Tibial nerve (tissue), 4 donors: ENCODE measurements at regions not wholly inside any gene's neighbourhood (a gene's known extent, or its start where the extent isn't known, plus 50 kb on each side); places are given as distances from the start of the nearest gene placed in this dataset.
"Not testable (repeated sequence)": the region's sequence is repeated elsewhere in the genome, so short reads cannot be mapped to it uniquely, and the experiment has no call there.

Experiments
- DNase-seq, 2 donors: peaks; one replicate each; pipeline ENCODE4 v3.0.0-alpha.2; 2019; ENCODE audit warnings: low spot score in 2 of 2
- H3K27ac ChIP-seq, 4 donors: fragments of 200-600 bp; sonication (generic) in 3 of 4; one replicate each; pipeline ENCODE4 v1.5.1; 2017 to 2019; ENCODE audit warnings: mild to moderate bottlenecking in 1 of 4
- H3K27me3 ChIP-seq, 2 donors: fragments of 200-600 bp; sonication (generic) in 1 of 2; one replicate each; pipeline versions ENCODE4 v1.5.1 to v1.6.0; 2017 to 2019
- H3K36me3 ChIP-seq, 3 donors: fragments of 200-600 bp; sonication (generic); one replicate each; pipeline ENCODE4 v1.5.1; 2018 to 2019
- H3K4me1 ChIP-seq, 4 donors: fragments of 200-600 bp; sonication (generic) in 3 of 4; one replicate each; pipeline ENCODE4 v1.5.1; 2017 to 2019
- H3K4me3 ChIP-seq, 4 donors: fragments of 200-600 bp; sonication (generic) in 3 of 4; one replicate each; pipeline ENCODE4 v1.5.1; 2017 to 2019; ENCODE audit warnings: mild to moderate bottlenecking in 1 of 4, moderate library complexity in 1 of 4
- H3K9me3 ChIP-seq, 4 donors: fragments of 200-600 bp; sonication (generic) in 3 of 4; one replicate each; pipeline ENCODE4 v1.5.1; 2017 to 2019
- CTCF ChIP-seq, 5 experiments: fragments of 200-600 bp in 3 of 5; fragments of 450-650 bp in 2 of 5; sonication (generic) in 3 of 5; IDR thresholded peaks; one replicate each; pipeline ENCODE4 v1.5.1; 2016 to 2019; ENCODE audit warnings: antibody characterized with exemption in 5 of 5, mild to moderate bottlenecking in 3 of 5, moderate library complexity in 2 of 5
- EP300 ChIP-seq, 2 donors: sonication (generic); formaldehyde crosslinking; IDR thresholded peaks; one replicate each; pipeline ENCODE4 v1.6.1; 2017; ENCODE audit warnings: antibody characterized with exemption in 2 of 2, mild to moderate bottlenecking in 1 of 2
- POLR2A ChIP-seq, 2 donors: fragments of 450-650 bp; IDR thresholded peaks; one replicate each; pipeline ENCODE4 v1.6.1; 2017; ENCODE audit warnings: antibody characterized with exemption in 2 of 2, mild to moderate bottlenecking in 2 of 2, moderate library complexity in 2 of 2
- WGBS, 2 donors: methylation state at CpG; one replicate each; pipeline ENCODE4 v1.1.5; 2018; 5-methylcytosine and 5-hydroxymethylcytosine counted together

GRCh38 chr2:140076164-140076563 lies 1296.0 kb upstream of the NXPH2 start:
- WGBS, 2 donors = 89% methylated on average over 2 of the region's 2 CpGs
- H3K36me3 ChIP-seq = no peaks in the 10 kb centered on the region
- peaks cover 0 to 4% (median 0%) of the 10 kb centered on the region in 4 donors for H3K9me3 ChIP-seq
- H3K4me3 ChIP-seq = no peak overlapping the region
- H3K4me1 ChIP-seq = no peaks in the 10 kb centered on the region
- no peak for TF ChIP-seq EP300 (IDR thresholded peaks at IDR 0.05)
- no peak for TF ChIP-seq CTCF (IDR thresholded peaks at IDR 0.05)
- no peak for TF ChIP-seq POLR2A (IDR thresholded peaks at IDR 0.05)
- H3K27ac ChIP-seq = no peak overlapping the region
- no peak for DNase-seq
- no peaks in the 10 kb centered on the region for H3K27me3 ChIP-seq

- H3K36me3 ChIP-seq, H3K4me1 ChIP-seq, H3K4me3 ChIP-seq, DNase-seq, H3K27me3 ChIP-seq, H3K27ac ChIP-seq, H3K9me3 ChIP-seq: not testable (repeated sequence)
- WGBS, 2 donors = 99% methylated on average over 15 to 29 of the region's 30 CpGs
Measured at GRCh38 chr2:140073763-140074162, 1293.6 kb upstream of the NXPH2 start.

GRCh38 chr2:140067661-140068060 lies 1287.5 kb upstream of the NXPH2 start:
- DNase-seq = no peak

GRCh38 chr2:140064243-140064642 lies 1284.1 kb upstream of the NXPH2 start:
- DNase-seq = no peak
- H3K9me3 ChIP-seq = no peaks in the 10 kb centered on the region
- no peak overlapping the region for H3K27ac ChIP-seq
- no peak overlapping the region for H3K4me3 ChIP-seq
- no peaks in the 10 kb centered on the region for H3K27me3 ChIP-seq
- H3K36me3 ChIP-seq = no peaks in the 10 kb centered on the region
- no peaks in the 10 kb centered on the region for H3K4me1 ChIP-seq
- TF ChIP-seq POLR2A (IDR thresholded peaks at IDR 0.05) (no peak), EP300 (IDR thresholded peaks at IDR 0.05) (no peak), CTCF (IDR thresholded peaks at IDR 0.05) (no peak)
- WGBS, 2 donors = 82 to 87% methylated on average over 1 of the region's 1 CpG

More at GRCh38 chr2:140067661-140068060, 1287.5 kb upstream of the NXPH2 start:
- no peak overlapping the region for H3K4me3 ChIP-seq
- H3K4me1 ChIP-seq = no peaks in the 10 kb centered on the region
- no peaks in the 10 kb centered on the region for H3K27me3 ChIP-seq
- H3K36me3 ChIP-seq = no peaks in the 10 kb centered on the region
- no peaks in the 10 kb centered on the region for H3K9me3 ChIP-seq
- TF ChIP-seq POLR2A (IDR thresholded peaks at IDR 0.05) (no peak), EP300 (IDR thresholded peaks at IDR 0.05) (no peak), CTCF (IDR thresholded peaks at IDR 0.05) (no peak)
- 52 to 58% methylated on average over 1 of the region's 1 CpG for WGBS, 2 donors
- H3K27ac ChIP-seq = no peak overlapping the region

- Histone ChIP-seq H3K27ac (no peak overlapping the region), H3K27me3 (no peaks in the 10 kb centered on the region), H3K36me3 (no peaks in the 10 kb centered on the region), H3K4me3 (no peak overlapping the region), H3K4me1 (no peaks in the 10 kb centered on the region), H3K9me3 (no peaks in the 10 kb centered on the region)
- WGBS, 2 donors = 47 to 60% methylated on average over 2 of the region's 2 CpGs
- TF ChIP-seq POLR2A (IDR thresholded peaks at IDR 0.05) (no peak), EP300 (IDR thresholded peaks at IDR 0.05) (no peak), CTCF (IDR thresholded peaks at IDR 0.05) (no peak)
- no peak for DNase-seq
Measured at GRCh38 chr2:140063356-140063755, 1283.2 kb upstream of the NXPH2 start.

- no peaks in the 10 kb centered on the region for H3K27me3 ChIP-seq
- no peaks in the 10 kb centered on the region for H3K36me3 ChIP-seq
- H3K27ac ChIP-seq = no peak overlapping the region
- no peak overlapping the region for H3K4me3 ChIP-seq
- no peaks in the 10 kb centered on the region for H3K4me1 ChIP-seq
- DNase-seq = no peak
- no peak for TF ChIP-seq POLR2A (IDR thresholded peaks at IDR 0.05)
- TF ChIP-seq EP300 (IDR thresholded peaks at IDR 0.05) = no peak
- TF ChIP-seq CTCF (IDR thresholded peaks at IDR 0.05) = no peak
- no peaks in the 10 kb centered on the region for H3K9me3 ChIP-seq
- WGBS, 2 donors = 98 to 100% methylated on average over 1 of the region's 1 CpG
Measured at GRCh38 chr2:140061240-140061639, 1281.0 kb upstream of the NXPH2 start.
